C4-2B (cell line): ENCODE measurements at regions not wholly inside any gene's neighbourhood (a gene's known extent, or its start where the extent isn't known, plus 50 kb on each side); places are given as distances from the start of the nearest gene placed in this dataset.

Source experiments
- CTCF ChIP-seq: fragments of 450-650 bp; conservative IDR thresholded peaks from 2 replicates; pipeline ENCODE4 v1.5.1; 2017; ENCODE audit warnings: mild to moderate bottlenecking
- ZFX ChIP-seq: fragments of 450-650 bp; IDR thresholded peaks from 2 replicates; pipeline ENCODE4 v1.6.1; 2017

- TF ChIP-seq CTCF (no peak), ZFX (no peak)
Observed at GRCh38 chr4:53780736-53781400, 189.6 kb upstream of the LNX1 start.
